HEK293 (cell line): ENCODE measurements at regions not wholly inside any gene's neighbourhood (a gene's known extent, or its start where the extent isn't known, plus 50 kb on each side); places are given as distances from the start of the nearest gene placed in this dataset.

Experiments used
- CTCF ChIP-seq: fragments of 450-650 bp; formaldehyde crosslinking; IDR thresholded peaks from 2 replicates; pipeline ENCODE4 v1.5.1; 2016; ENCODE audit warnings: missing biosample characterization, missing genetic modification characterization
- GLI2 ChIP-seq: fragments of 450-650 bp; formaldehyde crosslinking; IDR thresholded peaks from 2 replicates; pipeline ENCODE4; 2017; ENCODE audit warnings: missing biosample characterization, missing genetic modification characterization, low read depth, borderline replicate concordance
- YY1 ChIP-seq: fragments of 450-650 bp; formaldehyde crosslinking; IDR thresholded peaks from 2 replicates; pipeline ENCODE4 v1.5.1; 2018; ENCODE audit warnings: missing biosample characterization, missing genetic modification characterization
- ZBTB1 ChIP-seq: fragments of 450-650 bp; formaldehyde crosslinking; IDR thresholded peaks from 2 replicates; pipeline ENCODE4 v1.5.1; 2016; ENCODE audit warnings: missing biosample characterization, missing genetic modification characterization
- ZNF10 ChIP-seq: fragments of 450-650 bp; formaldehyde crosslinking; IDR thresholded peaks from 2 replicates; pipeline ENCODE4 v1.5.1; 2017; ENCODE audit warnings: missing biosample characterization, missing genetic modification characterization
- ZNF174 ChIP-seq: fragments of 450-650 bp; formaldehyde crosslinking; IDR thresholded peaks from 2 replicates; pipeline ENCODE4 v1.5.0; 2017; ENCODE audit warnings: missing biosample characterization, mild to moderate bottlenecking, missing genetic modification characterization
- ZNF175 ChIP-seq: fragments of 450-650 bp; formaldehyde crosslinking; IDR thresholded peaks from 2 replicates; pipeline ENCODE4 v1.5.1; 2016; ENCODE audit warnings: missing biosample characterization, missing genetic modification characterization
- ZNF214 ChIP-seq: fragments of 450-650 bp; formaldehyde crosslinking; IDR thresholded peaks from 2 replicates; pipeline ENCODE4 v1.5.1; 2017; ENCODE audit warnings: missing biosample characterization, mild to moderate bottlenecking, missing genetic modification characterization, borderline replicate concordance
- ZNF302 ChIP-seq: fragments of 450-650 bp; formaldehyde crosslinking; IDR thresholded peaks from 2 replicates; pipeline ENCODE4 v1.5.1; 2016; ENCODE audit warnings: missing biosample characterization, missing genetic modification characterization, low read depth
- ZNF747 ChIP-seq: fragments of 450-650 bp; formaldehyde crosslinking; IDR thresholded peaks from 2 replicates; pipeline ENCODE4 v1.5.1; 2016; ENCODE audit warnings: missing biosample characterization, missing genetic modification characterization
- ZNF843 ChIP-seq: fragments of 450-650 bp; formaldehyde crosslinking; IDR thresholded peaks from 2 replicates; pipeline ENCODE4 v1.5.1; 2016; ENCODE audit warnings: missing biosample characterization, missing genetic modification characterization
- ZSCAN30 ChIP-seq: fragments of 450-650 bp; IDR thresholded peaks from 2 replicates; pipeline ENCODE4 v1.5.1; 2018; ENCODE audit warnings: missing biosample characterization, mild to moderate bottlenecking, missing genetic modification characterization, moderate library complexity
- TF ChIP-seq, protein P1 (sequence below): fragments of 450-650 bp; formaldehyde crosslinking; IDR thresholded peaks from 2 replicates; pipeline ENCODE4 v1.5.1; 2016; ENCODE audit warnings: missing biosample characterization, missing genetic modification characterization
- TF ChIP-seq, protein P2 (sequence below): fragments of 450-650 bp; formaldehyde crosslinking; IDR thresholded peaks from 2 replicates; pipeline ENCODE4 v1.5.1; 2016; ENCODE audit warnings: missing biosample characterization, missing genetic modification characterization

DNA sequence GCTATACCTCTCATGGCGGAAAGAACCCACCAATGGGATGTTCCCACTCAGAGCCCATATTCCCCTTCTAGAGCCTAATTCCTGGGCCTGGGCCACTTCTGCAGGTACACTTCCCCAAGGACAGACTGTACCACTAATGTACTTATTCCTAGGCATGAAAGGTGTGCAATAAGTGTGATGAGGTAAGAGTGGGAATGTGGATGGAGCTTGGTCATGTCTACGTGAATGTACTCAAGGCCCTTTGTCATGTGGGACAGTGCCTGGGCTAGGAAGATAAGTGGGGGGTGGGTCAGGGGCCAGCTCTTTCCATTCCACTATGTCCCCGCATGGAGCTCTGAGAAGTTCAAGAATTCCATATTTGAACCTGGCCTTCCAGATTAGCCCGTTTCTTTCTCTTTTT lies 63.4 kb upstream of the FUT8 start:
- TF ChIP-seq CTCF (tag by site-specific recombination), result no peak
- no peak for TF ChIP-seq ZNF747 (tag by site-specific recombination)
- no peak for TF ChIP-seq GLI2 (tag by site-specific recombination)
- no peak for TF ChIP-seq YY1
- TF ChIP-seq ZSCAN30 (tag by site-specific recombination), result no peak
- TF ChIP-seq ZNF214 (tag by site-specific recombination), result no peak
- TF ChIP-seq ZNF174, result no peak
- no peak for TF ChIP-seq ZBTB1 (tag by site-specific recombination)
- no peak for TF ChIP-seq ZNF10 (tag by site-specific recombination)
- TF ChIP-seq ZNF843 (tag by site-specific recombination), result no peak
- TF ChIP-seq, protein P1, sequence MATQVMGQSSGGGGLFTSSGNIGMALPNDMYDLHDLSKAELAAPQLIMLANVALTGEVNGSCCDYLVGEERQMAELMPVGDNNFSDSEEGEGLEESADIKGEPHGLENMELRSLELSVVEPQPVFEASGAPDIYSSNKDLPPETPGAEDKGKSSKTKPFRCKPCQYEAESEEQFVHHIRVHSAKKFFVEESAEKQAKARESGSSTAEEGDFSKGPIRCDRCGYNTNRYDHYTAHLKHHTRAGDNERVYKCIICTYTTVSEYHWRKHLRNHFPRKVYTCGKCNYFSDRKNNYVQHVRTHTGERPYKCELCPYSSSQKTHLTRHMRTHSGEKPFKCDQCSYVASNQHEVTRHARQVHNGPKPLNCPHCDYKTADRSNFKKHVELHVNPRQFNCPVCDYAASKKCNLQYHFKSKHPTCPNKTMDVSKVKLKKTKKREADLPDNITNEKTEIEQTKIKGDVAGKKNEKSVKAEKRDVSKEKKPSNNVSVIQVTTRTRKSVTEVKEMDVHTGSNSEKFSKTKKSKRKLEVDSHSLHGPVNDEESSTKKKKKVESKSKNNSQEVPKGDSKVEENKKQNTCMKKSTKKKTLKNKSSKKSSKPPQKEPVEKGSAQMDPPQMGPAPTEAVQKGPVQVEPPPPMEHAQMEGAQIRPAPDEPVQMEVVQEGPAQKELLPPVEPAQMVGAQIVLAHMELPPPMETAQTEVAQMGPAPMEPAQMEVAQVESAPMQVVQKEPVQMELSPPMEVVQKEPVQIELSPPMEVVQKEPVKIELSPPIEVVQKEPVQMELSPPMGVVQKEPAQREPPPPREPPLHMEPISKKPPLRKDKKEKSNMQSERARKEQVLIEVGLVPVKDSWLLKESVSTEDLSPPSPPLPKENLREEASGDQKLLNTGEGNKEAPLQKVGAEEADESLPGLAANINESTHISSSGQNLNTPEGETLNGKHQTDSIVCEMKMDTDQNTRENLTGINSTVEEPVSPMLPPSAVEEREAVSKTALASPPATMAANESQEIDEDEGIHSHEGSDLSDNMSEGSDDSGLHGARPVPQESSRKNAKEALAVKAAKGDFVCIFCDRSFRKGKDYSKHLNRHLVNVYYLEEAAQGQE (tag by site-specific recombination), result no peak
- TF ChIP-seq, protein P2, sequence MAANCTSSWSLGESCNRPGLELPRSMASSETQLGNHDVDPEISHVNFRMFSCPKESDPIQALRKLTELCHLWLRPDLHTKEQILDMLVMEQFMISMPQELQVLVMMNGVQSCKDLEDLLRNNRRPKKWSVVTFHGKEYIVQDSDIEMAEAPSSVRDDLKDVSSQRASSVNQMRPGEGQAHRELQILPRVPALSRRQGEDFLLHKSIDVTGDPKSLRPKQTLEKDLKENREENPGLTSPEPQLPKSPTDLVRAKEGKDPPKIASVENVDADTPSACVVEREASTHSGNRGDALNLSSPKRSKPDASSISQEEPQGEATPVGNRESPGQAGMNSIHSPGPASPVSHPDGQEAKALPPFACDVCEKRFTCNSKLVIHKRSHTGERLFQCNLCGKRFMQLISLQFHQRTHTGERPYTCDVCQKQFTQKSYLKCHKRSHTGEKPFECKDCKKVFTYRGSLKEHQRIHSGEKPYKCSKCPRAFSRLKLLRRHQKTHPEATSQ (tag by site-specific recombination), result no peak
- no peak for TF ChIP-seq ZNF302 (tag by site-specific recombination)
- no peak for TF ChIP-seq ZNF175 (tag by site-specific recombination)
